ENCODE measurements at regions not wholly inside any gene's neighbourhood (a gene's known extent, or its start where the extent isn't known, plus 50 kb on each side); places are given as distances from the start of the nearest gene placed in this dataset.

DNA sequence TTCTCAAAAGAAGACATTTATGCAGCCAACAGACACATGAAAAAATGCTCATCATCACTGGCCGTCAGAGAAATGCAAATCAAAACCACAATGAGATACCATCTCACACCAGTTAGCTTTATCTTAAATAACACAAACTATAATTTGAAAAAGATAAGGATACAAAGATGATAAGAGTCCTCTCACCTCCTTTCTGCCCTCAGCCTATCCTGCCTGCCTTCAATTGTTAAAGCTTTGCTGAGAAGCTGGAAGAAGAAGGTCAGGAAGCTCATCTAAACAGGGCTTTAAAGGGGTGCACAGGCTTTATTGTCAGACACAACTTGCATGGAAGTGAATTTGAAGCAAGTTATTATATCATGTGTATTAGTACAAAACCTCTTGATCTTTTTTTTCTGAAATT is 676.3 kb upstream of the GOT2 start:
- TF ChIP-seq, protein P1, sequence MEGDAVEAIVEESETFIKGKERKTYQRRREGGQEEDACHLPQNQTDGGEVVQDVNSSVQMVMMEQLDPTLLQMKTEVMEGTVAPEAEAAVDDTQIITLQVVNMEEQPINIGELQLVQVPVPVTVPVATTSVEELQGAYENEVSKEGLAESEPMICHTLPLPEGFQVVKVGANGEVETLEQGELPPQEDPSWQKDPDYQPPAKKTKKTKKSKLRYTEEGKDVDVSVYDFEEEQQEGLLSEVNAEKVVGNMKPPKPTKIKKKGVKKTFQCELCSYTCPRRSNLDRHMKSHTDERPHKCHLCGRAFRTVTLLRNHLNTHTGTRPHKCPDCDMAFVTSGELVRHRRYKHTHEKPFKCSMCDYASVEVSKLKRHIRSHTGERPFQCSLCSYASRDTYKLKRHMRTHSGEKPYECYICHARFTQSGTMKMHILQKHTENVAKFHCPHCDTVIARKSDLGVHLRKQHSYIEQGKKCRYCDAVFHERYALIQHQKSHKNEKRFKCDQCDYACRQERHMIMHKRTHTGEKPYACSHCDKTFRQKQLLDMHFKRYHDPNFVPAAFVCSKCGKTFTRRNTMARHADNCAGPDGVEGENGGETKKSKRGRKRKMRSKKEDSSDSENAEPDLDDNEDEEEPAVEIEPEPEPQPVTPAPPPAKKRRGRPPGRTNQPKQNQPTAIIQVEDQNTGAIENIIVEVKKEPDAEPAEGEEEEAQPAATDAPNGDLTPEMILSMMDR (conservative IDR thresholded peaks at IDR 0.05) = no peak
- TF ChIP-seq ZFX (IDR thresholded peaks at IDR 0.05) = no peak
